Type B pancreatic cell (in vitro differentiated cells): ENCODE measurements at regions not wholly inside any gene's neighbourhood (a gene's known extent, or its start where the extent isn't known, plus 50 kb on each side); places are given as distances from the start of the nearest gene placed in this dataset.
A peak's percentile ranks its signal among the peaks of the same experiment; 100 is the strongest.

Source experiments
- DNase-seq: peaks from one replicate; pipeline ENCODE4 v3.0.0; 2021; ENCODE audit warnings: mixed read lengths; ENCODE audit not compliant: unreplicated experiment; ENCODE audit errors: extremely low spot score
- H3K27ac Mint-ChIP-seq: 2 replicates; pipeline ENCODE4 v1.8.0; 2021; ENCODE audit warnings: mild to moderate bottlenecking, mixed read lengths
- H3K27me3 Mint-ChIP-seq: 2 replicates; pipeline ENCODE4 v1.8.0; 2021; ENCODE audit warnings: mixed read lengths
- H3K36me3 Mint-ChIP-seq: 2 replicates; pipeline ENCODE4 v1.8.0; 2021; ENCODE audit warnings: mixed read lengths
- H3K4me1 Mint-ChIP-seq: one replicate; pipeline ENCODE4 v1.8.0; 2021; ENCODE audit warnings: mixed read lengths; ENCODE audit not compliant: unreplicated experiment
- H3K4me3 Mint-ChIP-seq: 2 replicates; pipeline ENCODE4 v1.8.0; 2021; ENCODE audit warnings: mild to moderate bottlenecking, mixed read lengths
- H3K9me3 Mint-ChIP-seq: 2 replicates; pipeline ENCODE4 v1.8.0; 2021; ENCODE audit warnings: mixed read lengths
- CTCF ChIP-seq: fragments of 200-600 bp; sonication (generic); conservative IDR thresholded peaks from 2 replicates; pipeline ENCODE4 v1.5.0; 2021; ENCODE audit warnings: antibody characterized with exemption, mild to moderate bottlenecking

- no peak for DNase-seq
- no peaks in the 10 kb centered on the region for H3K9me3 Mint-ChIP-seq
- no peak overlapping the region for H3K4me3 Mint-ChIP-seq
- no peak overlapping the region for H3K27ac Mint-ChIP-seq
- TF ChIP-seq CTCF, result peak; percentile 86
- no peaks in the 10 kb centered on the region for H3K27me3 Mint-ChIP-seq
- no peaks in the 10 kb centered on the region for H3K4me1 Mint-ChIP-seq
- no peaks in the 10 kb centered on the region for H3K36me3 Mint-ChIP-seq
These were observed 598.7 kb upstream of the TECRL start for GRCh38 chr4:65007841-65008439.

GRCh38 chr4:64975177-64975576, 565.9 kb upstream of the TECRL start:
- Mint-ChIP-seq H3K27me3 (no peaks in the 10 kb centered on the region), H3K4me3 (no peak overlapping the region), H3K27ac (no peak overlapping the region), H3K9me3 (peaks cover 2% of the 10 kb centered on the region), H3K36me3 (no peaks in the 10 kb centered on the region), H3K4me1 (no peaks in the 10 kb centered on the region)
- no peak for TF ChIP-seq CTCF
- no peak for DNase-seq

- H3K36me3 Mint-ChIP-seq, result no peaks in the 10 kb centered on the region
- H3K4me1 Mint-ChIP-seq, result no peaks in the 10 kb centered on the region
- peaks cover 7% of the 10 kb centered on the region for H3K9me3 Mint-ChIP-seq
- no peak overlapping the region for H3K27ac Mint-ChIP-seq
- no peak for DNase-seq
- no peaks in the 10 kb centered on the region for H3K27me3 Mint-ChIP-seq
- no peak for TF ChIP-seq CTCF
- H3K4me3 Mint-ChIP-seq, result no peak overlapping the region
These were observed 559.8 kb upstream of the TECRL start for GRCh38 chr4:64969081-64969480.

GRCh38 chr4:64967286-64967685, 558.0 kb upstream of the TECRL start:
- no peak for DNase-seq
- no peak for TF ChIP-seq CTCF
- Mint-ChIP-seq H3K4me3 (no peak overlapping the region), H3K27ac (no peak overlapping the region), H3K9me3 (peaks cover 7% of the 10 kb centered on the region), H3K4me1 (no peaks in the 10 kb centered on the region), H3K36me3 (no peaks in the 10 kb centered on the region), H3K27me3 (no peaks in the 10 kb centered on the region)

GRCh38 chr4:64960516-64960915, 551.3 kb upstream of the TECRL start:
- DNase-seq, result no peak
- Mint-ChIP-seq H3K4me1 (no peaks in the 10 kb centered on the region), H3K27ac (no peak overlapping the region), H3K9me3 (no peaks in the 10 kb centered on the region), H3K27me3 (no peaks in the 10 kb centered on the region), H3K36me3 (no peaks in the 10 kb centered on the region), H3K4me3 (no peak overlapping the region)
- TF ChIP-seq CTCF, result no peak

GRCh38 chr4:64940698-64941097, 531.4 kb upstream of the TECRL start:
- Mint-ChIP-seq H3K9me3 (peaks cover 4% of the 10 kb centered on the region), H3K27me3 (no peaks in the 10 kb centered on the region), H3K36me3 (no peaks in the 10 kb centered on the region), H3K4me1 (no peaks in the 10 kb centered on the region), H3K27ac (no peak overlapping the region), H3K4me3 (no peak overlapping the region)
- no peak for DNase-seq
- TF ChIP-seq CTCF, result no peak
